ENCODE measurements at regions not wholly inside any gene's neighbourhood (a gene's known extent, or its start where the extent isn't known, plus 50 kb on each side); places are given as distances from the start of the nearest gene placed in this dataset.

DNA sequence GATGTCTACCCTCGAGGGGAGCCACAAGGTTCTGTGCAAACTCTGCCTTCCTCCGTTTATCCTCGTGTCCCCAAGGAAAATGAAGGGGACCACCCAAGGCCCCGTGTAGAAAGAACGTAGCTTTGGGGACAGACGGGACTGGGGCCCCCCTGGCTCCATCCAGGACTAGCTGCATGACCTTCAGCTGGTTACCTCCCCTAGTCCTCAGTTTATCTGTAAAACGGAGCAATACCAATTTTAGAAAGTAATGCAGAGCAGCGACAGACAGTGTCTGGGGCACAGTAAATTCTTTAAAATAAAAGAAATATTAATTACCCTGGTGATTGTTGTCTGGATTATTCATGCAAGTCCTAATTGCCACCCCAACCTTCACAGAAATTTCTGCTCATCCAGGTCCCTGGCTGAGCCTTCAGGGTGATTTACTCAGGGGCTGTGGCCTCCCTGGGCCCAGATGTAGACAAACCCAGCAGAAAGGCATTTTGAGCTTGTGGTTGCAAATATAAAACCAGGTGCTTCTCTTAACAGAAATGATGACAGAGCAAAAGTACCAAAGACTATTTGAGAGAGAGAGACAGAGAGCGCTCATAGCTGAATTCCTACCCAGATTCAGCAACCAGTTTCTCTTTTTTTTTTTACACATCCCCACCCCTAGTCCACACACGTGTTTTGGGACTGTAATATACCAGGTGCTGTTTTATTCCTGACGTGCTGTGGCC is 155.1 kb upstream of the SMIM23 start:
- DNase-seq = no peak

DNA sequence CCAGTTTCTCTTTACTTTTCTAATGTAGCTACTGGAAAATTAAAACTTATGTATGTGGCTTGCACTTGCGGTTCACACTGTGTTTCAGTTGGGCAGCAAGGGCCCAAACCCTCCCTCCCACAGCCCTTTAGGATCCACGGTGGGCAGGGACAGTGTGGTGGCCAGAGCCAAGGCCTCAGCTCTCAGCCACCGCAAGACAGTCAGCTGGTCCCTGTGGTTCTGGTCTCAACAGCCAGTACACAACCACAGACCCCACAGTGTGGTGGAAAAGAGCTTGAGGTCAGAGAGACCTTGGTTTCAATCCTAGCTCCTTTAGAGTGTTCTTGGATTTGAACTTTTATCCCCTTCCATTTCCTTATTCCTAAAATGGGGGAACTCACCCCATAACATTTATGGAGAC is 153.0 kb upstream of the SMIM23 start:
- no peak for DNase-seq

GRCh38 chr5:171633776-171634470 is 151.7 kb upstream of the SMIM23 start:
- no peak for DNase-seq

DNA sequence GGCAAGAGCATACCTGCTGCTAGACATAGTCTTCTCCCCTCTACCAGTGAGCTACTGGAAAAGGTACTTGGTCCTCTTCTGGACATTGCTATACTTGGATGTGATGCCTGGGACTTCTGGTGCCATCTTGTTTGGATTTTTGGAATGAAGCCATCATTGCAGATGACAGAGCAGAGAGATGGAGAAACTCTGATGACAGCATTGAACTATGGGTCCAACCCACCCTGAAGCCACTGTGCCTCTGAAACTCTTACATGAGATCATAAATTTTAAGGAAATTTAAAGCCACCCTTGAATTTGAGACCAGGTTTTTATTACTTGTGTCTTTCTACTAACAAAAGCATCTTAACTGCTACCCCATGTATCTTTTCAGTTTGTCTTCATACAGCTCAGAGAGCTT is 151.1 kb upstream of the SMIM23 start:
- no peak for DNase-seq

- DNase-seq = no peak
Observed at GRCh38 chr5:171635028-171635427, 150.6 kb upstream of the SMIM23 start.

GRCh38 chr5:171635561-171636245 is 149.9 kb upstream of the SMIM23 start:
- no peak for DNase-seq

DNA sequence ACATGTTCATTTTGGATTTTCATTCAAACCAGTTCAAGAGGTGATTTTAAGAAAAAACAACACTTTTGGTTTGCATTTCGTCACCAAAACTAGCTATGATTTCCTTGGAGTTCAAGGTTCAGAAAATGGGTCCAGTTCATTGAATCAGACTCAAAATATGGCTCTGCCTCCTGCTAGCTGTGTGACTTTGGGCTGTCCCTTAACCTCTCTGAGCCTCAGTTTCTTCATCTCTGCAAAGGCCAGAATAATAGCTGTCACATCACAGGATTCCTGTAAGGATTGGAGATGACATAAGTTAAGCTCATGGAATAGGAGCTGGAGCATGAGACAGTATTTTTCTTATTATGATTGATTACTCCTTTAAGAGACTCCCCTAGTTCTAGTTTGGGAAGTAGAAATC is 147.8 kb upstream of the SMIM23 start:
- DNase-seq = no peak

DNA sequence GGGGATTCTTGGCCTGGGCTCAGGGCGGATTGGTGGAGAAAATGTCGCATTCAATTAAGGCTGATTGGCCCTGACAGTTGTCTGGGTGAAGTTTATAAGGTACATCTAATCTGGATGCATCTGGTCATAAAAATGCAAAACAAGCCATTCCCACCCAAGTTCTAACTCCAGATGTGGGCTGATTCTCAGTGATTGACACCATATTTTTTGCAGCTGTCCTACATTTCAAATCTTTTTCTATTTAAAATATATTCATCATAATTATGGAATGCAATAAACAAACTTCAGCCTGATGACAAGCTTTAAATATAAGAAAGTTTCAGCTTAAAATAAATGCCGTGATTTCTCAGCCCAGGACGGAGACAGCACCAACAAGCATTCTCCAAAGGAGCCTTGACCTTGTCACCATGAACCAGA is 146.4 kb upstream of the SMIM23 start:
- DNase-seq = no peak

- DNase-seq = no peak
Observed at GRCh38 chr5:171639966-171640365, 145.7 kb upstream of the SMIM23 start.

GRCh38 chr5:171640480-171640879 is 145.1 kb upstream of the SMIM23 start:
- peak; percentile 17 for DNase-seq

DNA sequence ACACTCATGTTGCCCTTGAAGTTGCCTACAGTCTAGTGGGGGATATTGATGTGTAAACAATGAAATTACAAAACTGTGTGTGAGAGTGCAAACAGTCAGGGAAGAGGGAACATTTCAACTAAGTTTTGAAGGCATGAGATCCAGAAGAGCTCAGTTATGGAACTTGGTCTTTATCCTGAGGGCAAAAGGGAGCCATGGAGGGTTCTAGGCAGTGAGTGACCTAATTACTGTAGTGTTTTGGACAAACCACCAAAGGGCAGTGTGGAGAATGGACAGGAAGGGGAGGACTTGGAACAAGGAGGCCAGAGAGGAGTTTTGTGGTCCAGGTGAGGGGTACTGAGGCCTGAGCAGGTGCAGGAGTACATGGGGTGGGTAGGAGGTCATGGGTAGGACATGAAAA is 143.7 kb upstream of the SMIM23 start:
- DNase-seq = no peak

DNA sequence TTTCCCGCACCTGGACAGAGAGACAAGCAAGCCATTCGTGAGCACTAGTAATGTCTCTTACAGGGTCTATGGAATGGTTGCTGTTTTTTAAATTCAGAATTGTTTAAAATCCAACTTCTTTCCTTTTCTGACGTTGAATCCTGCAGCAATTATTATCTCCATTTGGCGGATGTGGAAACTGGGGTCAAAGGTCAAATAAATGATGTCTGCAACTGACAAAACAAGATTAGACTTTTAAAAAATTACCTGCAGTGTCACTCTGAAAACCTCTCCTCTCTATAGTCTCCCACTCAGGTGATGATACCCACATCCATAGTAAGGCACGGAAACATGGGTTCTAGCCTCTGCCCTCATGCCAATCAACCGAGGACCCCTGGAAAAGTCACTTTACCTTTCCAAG is 142.7 kb upstream of the SMIM23 start:
- no peak for DNase-seq

- no peak for DNase-seq
Observed at GRCh38 chr5:171644536-171644935, 141.1 kb upstream of the SMIM23 start.

- DNase-seq = no peak
Observed at GRCh38 chr5:171646102-171647042, 139.2 kb upstream of the SMIM23 start.

GRCh38 chr5:171647043-171647903 is 138.3 kb upstream of the SMIM23 start:
- no peak for DNase-seq

GRCh38 chr5:171647904-171648260 is 137.7 kb upstream of the SMIM23 start:
- DNase-seq = no peak

DNA sequence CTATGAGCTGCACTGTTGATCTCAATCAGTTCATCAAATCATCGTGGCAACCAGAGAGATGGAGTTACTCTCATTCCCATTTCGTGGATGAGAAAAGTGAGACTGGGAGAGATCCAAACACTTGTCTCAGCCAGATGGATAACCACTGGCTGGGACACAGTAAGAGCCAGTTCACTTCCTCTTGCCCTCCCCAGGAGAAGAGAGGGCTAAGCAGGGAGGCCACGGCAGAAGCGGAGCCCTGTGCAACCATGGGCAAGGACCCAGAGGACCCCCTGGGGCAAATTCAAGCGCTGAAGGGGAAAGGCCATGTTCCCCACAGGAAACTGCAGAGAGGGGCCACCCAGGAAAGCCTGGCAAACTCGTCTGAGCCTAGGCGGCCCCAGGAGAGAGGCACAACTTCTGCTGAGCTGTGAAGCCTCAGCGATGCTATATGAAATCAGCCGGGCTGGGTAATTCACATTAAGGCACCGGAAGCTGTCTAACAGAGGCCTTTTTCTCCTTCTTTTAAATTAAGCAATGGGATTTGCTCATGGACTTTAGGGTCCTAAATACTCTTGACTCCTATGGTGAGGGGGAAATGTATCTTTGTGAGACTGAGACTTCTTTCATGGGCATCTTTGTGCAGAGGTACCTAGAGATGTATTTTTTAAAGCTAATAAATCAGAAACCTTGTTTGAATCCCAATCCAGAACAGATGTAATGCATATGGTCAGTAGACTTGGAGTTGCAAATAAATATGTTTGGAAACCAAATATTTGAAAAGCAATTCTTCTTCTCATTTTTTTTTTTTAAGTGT is 137.1 kb upstream of the SMIM23 start:
- DNase-seq = no peak

GRCh38 chr5:171649075-171649401 is 136.6 kb upstream of the SMIM23 start:
- no peak for DNase-seq

GRCh38 chr5:171650597-171650996 is 135.0 kb upstream of the SMIM23 start:
- DNase-seq = no peak

DNA sequence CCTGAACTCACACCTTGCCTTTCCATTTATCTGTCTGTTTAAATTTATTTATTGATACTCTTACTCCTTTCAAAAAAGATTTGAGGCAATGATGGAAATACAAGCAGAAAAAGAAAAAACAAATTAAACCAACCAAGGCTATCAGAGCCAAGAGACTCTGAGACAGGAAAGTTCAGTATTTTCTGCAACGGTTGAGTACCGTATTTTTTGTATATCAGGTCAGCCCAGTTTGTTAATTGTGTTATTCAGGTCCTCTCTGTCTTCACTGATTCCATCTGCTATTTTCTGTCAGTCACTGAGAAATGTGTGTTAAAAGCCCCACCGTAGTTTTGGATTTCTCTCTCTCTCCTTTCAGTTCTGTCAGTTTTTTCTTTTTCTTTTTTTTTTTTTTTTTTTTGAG is 134.5 kb upstream of the SMIM23 start:
- DNase-seq = no peak

DNA sequence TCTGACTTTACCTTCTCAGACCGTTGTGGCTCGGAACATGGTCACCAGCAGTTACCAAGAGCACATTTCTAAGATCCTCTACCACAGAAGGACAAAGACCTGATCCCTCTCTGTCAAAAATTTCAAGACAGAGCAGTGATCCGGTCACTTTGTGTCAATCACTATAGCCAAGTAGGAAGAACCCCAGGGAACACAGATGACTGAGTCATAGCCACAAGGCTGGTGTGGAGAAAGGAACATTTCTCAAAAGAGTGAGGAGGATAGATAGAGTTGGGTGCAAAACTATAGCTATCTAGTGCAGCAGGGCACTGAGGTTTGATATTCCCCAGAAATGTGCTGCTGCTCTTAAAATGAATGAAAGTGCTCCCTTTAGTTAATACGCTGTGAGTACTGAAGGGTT is 130.7 kb upstream of the SMIM23 start:
- DNase-seq = no peak
